Spleen (tissue), 7 donors: ENCODE measurements at regions not wholly inside any gene's neighbourhood (a gene's known extent, or its start where the extent isn't known, plus 50 kb on each side); places are given as distances from the start of the nearest gene placed in this dataset.

Experiments used
- CTCF ChIP-seq, 11 experiments: fragments of 200-600 bp in 7 of 11; fragments of 450-650 bp in 4 of 11; sonication (generic) in 4 of 11; IDR thresholded peaks in 8 of 11; conservative IDR thresholded peaks in 3 of 11; 1 replicate in 7 of 11; 2 replicates in 4 of 11; pipeline versions ENCODE4 v1.4.0 to v1.8.0; 2016 to 2021; ENCODE audit warnings: antibody characterized with exemption in 11 of 11, inconsistent platforms in 4 of 11, mild to moderate bottlenecking in 1 of 11
- POLR2A ChIP-seq, 3 donors: fragments of 450-650 bp; IDR thresholded peaks; one replicate each; pipeline ENCODE4 v1.5.1; 2017; ENCODE audit warnings: antibody characterized with exemption in 3 of 3, mild to moderate bottlenecking in 1 of 3
- donor health status: DM: no; HTN: no; CAD: no; lungs with moderate emphysema.
- donor health status: DM: no; HTN: no; CAD: no.
- donor health status: DM: no; HTN: no; CAD: no.

GRCh38 chr3:132837615-132838014 is 115.4 kb upstream of the NPHP3 start:
- TF ChIP-seq POLR2A (IDR thresholded peaks at IDR 0.05) (no peak), CTCF (IDR thresholded peaks at IDR 0.05 in 8 of 11, conservative IDR thresholded peaks at IDR 0.05 in 3 of 11) (no peak)
